DND-41 (cell line): ENCODE measurements at regions not wholly inside any gene's neighbourhood (a gene's known extent, or its start where the extent isn't known, plus 50 kb on each side); places are given as distances from the start of the nearest gene placed in this dataset.

Experiments used
- ATAC-seq: fragments of 200-7000 bp; cut with Tn5 transposase; 3 replicates; pipeline ENCODE4 v1.9.1; 2021; ENCODE audit warnings: low read depth; ENCODE audit not compliant: insufficient read depth
- DNase-seq: peaks from one replicate; pipeline ENCODE4 v3.0.0-alpha.2; 2020
- H2AFZ ChIP-seq: 2 replicates; pipeline ENCODE4 v1.6.0; 2012; ENCODE audit warnings: low read depth, low read length
- H3K27ac ChIP-seq: 2 replicates; pipeline ENCODE4 v1.5.1; 2012; ENCODE audit warnings: low read length, inconsistent platforms
- H3K27me3 ChIP-seq: fragments of 200-600 bp; sonication (generic); 2 replicates; pipeline ENCODE4 v1.6.0; 2012; ENCODE audit warnings: low read length, mild to moderate bottlenecking, inconsistent platforms; ENCODE audit not compliant: insufficient read depth, poor library complexity
- H3K36me3 ChIP-seq: 2 replicates; pipeline ENCODE4 v1.5.1; 2012; ENCODE audit warnings: low read length, inconsistent platforms; ENCODE audit not compliant: insufficient read depth
- H3K4me1 ChIP-seq: 2 replicates; pipeline ENCODE4 v1.5.1; 2012; ENCODE audit warnings: mild to moderate bottlenecking, low read length; ENCODE audit not compliant: insufficient read depth
- H3K4me2 ChIP-seq: 2 replicates; pipeline ENCODE4 v1.6.0; 2012; ENCODE audit warnings: mild to moderate bottlenecking, moderate library complexity, low read length, inconsistent platforms; ENCODE audit not compliant: insufficient read depth
- H3K4me3 ChIP-seq, 2 experiments: fragments of 200-600 bp in 1 of 2; shearing (Covaris generic) in 1 of 2; 2 replicates each; pipeline ENCODE4 v1.5.1; 2012 to 2016; ENCODE audit warnings: inconsistent platforms in 2 of 2, low read length in 2 of 2, mild to moderate bottlenecking in 2 of 2, low read depth in 1 of 2, moderate library complexity in 1 of 2
- H3K79me2 ChIP-seq: 2 replicates; pipeline ENCODE4 v1.6.0; 2012; ENCODE audit warnings: low read length, inconsistent platforms; ENCODE audit not compliant: insufficient read depth
- H3K9ac ChIP-seq: 2 replicates; pipeline ENCODE4 v1.6.0; 2012; ENCODE audit warnings: low read depth, mild to moderate bottlenecking, inconsistent platforms, low read length, moderate library complexity
- H3K9me3 ChIP-seq: 2 replicates; pipeline ENCODE4 v1.5.1; 2012; ENCODE audit warnings: low read length, moderate library complexity, mild to moderate bottlenecking, inconsistent platforms; ENCODE audit not compliant: insufficient read depth, severe bottlenecking
- H4K20me1 ChIP-seq: 2 replicates; pipeline ENCODE4 v1.6.0; 2012; ENCODE audit warnings: low read length; ENCODE audit not compliant: insufficient read depth
- CTCF ChIP-seq: IDR thresholded peaks from 2 replicates; pipeline ENCODE4 v1.5.1; 2012; ENCODE audit warnings: borderline replicate concordance, low read length, moderate library complexity, mild to moderate bottlenecking; ENCODE audit not compliant: poor library complexity, severe bottlenecking; ENCODE audit errors: extremely low read depth
- EZH2 ChIP-seq: IDR thresholded peaks from 3 replicates; pipeline ENCODE4 v1.6.1; 2012; ENCODE audit warnings: borderline replicate concordance, low read depth, mild to moderate bottlenecking, moderate library complexity, low read length, inconsistent platforms; ENCODE audit not compliant: severe bottlenecking

- Histone ChIP-seq H3K27ac (no peak overlapping the region), H3K27me3 (no peaks in the 10 kb centered on the region), H2AFZ (no peak overlapping the region), H3K4me3 (no peak overlapping the region), H3K4me2 (no peak overlapping the region), H3K9ac (no peak overlapping the region), H3K79me2 (no peaks in the 10 kb centered on the region), H4K20me1 (no peaks in the 10 kb centered on the region), H3K9me3 (no peaks in the 10 kb centered on the region), H3K36me3 (no peaks in the 10 kb centered on the region), H3K4me1 (no peaks in the 10 kb centered on the region)
- ATAC-seq, result no peak
- DNase-seq, result no peak
- TF ChIP-seq CTCF, result no peak
- TF ChIP-seq EZH2, result no peak
Measured at GRCh38 chr10:36840788-36841187, 284.6 kb upstream of the ANKRD30A start.

GRCh38 chr10:36837416-36837815 lies 288.0 kb upstream of the ANKRD30A start:
- no peak for DNase-seq
- Histone ChIP-seq H3K4me1 (no peaks in the 10 kb centered on the region), H3K4me2 (no peak overlapping the region), H4K20me1 (no peaks in the 10 kb centered on the region), H3K4me3 (no peak overlapping the region), H3K36me3 (no peaks in the 10 kb centered on the region), H2AFZ (no peak overlapping the region), H3K27ac (no peak overlapping the region), H3K9ac (no peak overlapping the region), H3K79me2 (no peaks in the 10 kb centered on the region), H3K27me3 (no peaks in the 10 kb centered on the region), H3K9me3 (no peaks in the 10 kb centered on the region)
- TF ChIP-seq EZH2 (no peak), CTCF (no peak)
- no peak for ATAC-seq

GRCh38 chr10:36819781-36820180 lies 305.6 kb upstream of the ANKRD30A start:
- H3K36me3 ChIP-seq, result no peaks in the 10 kb centered on the region
- ATAC-seq (no peak), DNase-seq (no peak)
- no peak overlapping the region for H3K27ac ChIP-seq
- no peaks in the 10 kb centered on the region for H3K27me3 ChIP-seq
- no peak overlapping the region for H3K4me2 ChIP-seq
- no peak overlapping the region for H3K9ac ChIP-seq
- H3K4me1 ChIP-seq, result no peaks in the 10 kb centered on the region
- no peaks in the 10 kb centered on the region for H3K9me3 ChIP-seq
- H3K79me2 ChIP-seq, result no peaks in the 10 kb centered on the region
- no peak overlapping the region for H3K4me3 ChIP-seq
- TF ChIP-seq EZH2 (no peak), CTCF (no peak)
- no peak overlapping the region for H2AFZ ChIP-seq
- H4K20me1 ChIP-seq, result no peaks in the 10 kb centered on the region

- Histone ChIP-seq H3K27ac (no peak overlapping the region), H4K20me1 (no peaks in the 10 kb centered on the region), H3K27me3 (no peaks in the 10 kb centered on the region), H3K9ac (no peak overlapping the region), H2AFZ (no peak overlapping the region), H3K79me2 (no peaks in the 10 kb centered on the region), H3K4me3 (no peak overlapping the region), H3K4me1 (no peaks in the 10 kb centered on the region), H3K9me3 (no peaks in the 10 kb centered on the region), H3K4me2 (no peak overlapping the region), H3K36me3 (no peaks in the 10 kb centered on the region)
- DNase-seq, result no peak
- no peak for ATAC-seq
- TF ChIP-seq CTCF, result no peak
- no peak for TF ChIP-seq EZH2
Measured at GRCh38 chr10:36817898-36818297, 307.5 kb upstream of the ANKRD30A start.
